ENCODE measurements at regions not wholly inside any gene's neighbourhood (a gene's known extent, or its start where the extent isn't known, plus 50 kb on each side); places are given as distances from the start of the nearest gene placed in this dataset.

DNA sequence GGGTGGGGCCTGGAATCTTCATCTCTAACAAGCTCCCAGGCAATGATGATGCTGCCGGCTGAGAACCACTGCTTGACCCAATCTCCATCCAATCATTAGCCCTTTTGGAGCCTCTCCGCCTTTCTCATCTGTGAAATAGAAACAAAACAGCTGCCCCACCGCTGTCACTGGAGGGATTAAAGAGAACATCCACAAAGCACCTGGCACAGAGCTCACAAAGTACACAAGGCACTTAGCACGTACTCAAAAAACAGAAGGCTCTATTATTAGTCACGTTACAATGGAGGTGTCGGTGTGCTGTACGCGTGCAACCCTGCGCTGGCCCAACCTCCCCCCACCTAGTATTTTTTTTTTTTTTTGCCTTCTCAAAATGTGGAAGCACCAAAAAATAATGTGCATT lies 213.5 kb upstream of the ARID1B start:
- CTCF ChIA-PET (ENCODE audit: unreplicated experiment): no interaction called here
- TF ChIP-seq, protein P1, sequence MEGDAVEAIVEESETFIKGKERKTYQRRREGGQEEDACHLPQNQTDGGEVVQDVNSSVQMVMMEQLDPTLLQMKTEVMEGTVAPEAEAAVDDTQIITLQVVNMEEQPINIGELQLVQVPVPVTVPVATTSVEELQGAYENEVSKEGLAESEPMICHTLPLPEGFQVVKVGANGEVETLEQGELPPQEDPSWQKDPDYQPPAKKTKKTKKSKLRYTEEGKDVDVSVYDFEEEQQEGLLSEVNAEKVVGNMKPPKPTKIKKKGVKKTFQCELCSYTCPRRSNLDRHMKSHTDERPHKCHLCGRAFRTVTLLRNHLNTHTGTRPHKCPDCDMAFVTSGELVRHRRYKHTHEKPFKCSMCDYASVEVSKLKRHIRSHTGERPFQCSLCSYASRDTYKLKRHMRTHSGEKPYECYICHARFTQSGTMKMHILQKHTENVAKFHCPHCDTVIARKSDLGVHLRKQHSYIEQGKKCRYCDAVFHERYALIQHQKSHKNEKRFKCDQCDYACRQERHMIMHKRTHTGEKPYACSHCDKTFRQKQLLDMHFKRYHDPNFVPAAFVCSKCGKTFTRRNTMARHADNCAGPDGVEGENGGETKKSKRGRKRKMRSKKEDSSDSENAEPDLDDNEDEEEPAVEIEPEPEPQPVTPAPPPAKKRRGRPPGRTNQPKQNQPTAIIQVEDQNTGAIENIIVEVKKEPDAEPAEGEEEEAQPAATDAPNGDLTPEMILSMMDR (conservative IDR thresholded peaks at IDR 0.05; ENCODE audit: low read length): no peak
- intact Hi-C loops (cut with micrococcal nuclease; ENCODE audit: unreplicated experiment): loop anchor here (1.0 to 10.0 kb wide), 11 partner anchors 73 to 710 kb away; partner anchors contain the start of gene ARID1B
- DNase-seq (ENCODE audit: low spot score): peak; percentile 88
- Histone ChIP-seq H3K4me1 (ENCODE audit: insufficient read depth, low read length, poor library complexity, severe bottlenecking) (peaks cover 23% of the 10 kb centered on the region), H3K27ac (ENCODE audit: low read depth, low read length, poor library complexity, severe bottlenecking) (peak overlapping the region; percentile 57), H3K4me3 (ENCODE audit: low read depth, low read length, poor library complexity, severe bottlenecking) (peak overlapping the region; percentile 25), H2AFZ (ENCODE audit: low read length) (peak overlapping the region; percentile 62; the same call in 1 of the 2 replicates), H3K36me3 (ENCODE audit: insufficient read depth, low read length) (no peaks in the 10 kb centered on the region; the same call in 1 of the 2 replicates), H3K9me2 (ENCODE audit: insufficient read depth, low read length) (no peaks in the 10 kb centered on the region), H3K9me3 (ENCODE audit: low read length) (peaks cover 16% of the 10 kb centered on the region; the same call in 1 of the 2 replicates), H4K20me1 (ENCODE audit: insufficient read depth, low read length) (no peaks in the 10 kb centered on the region), H3K4me2 (ENCODE audit: low read length) (peak overlapping the region; percentile 57), H3K79me2 (ENCODE audit: insufficient read depth, low read depth, low read length) (no peaks in the 10 kb centered on the region)
- BruUV-seq (replicated peaks): no TSS peak
- POLR2A ChIA-PET: interaction anchor here (0.6 to 1.0 kb wide), 17 partner anchors 14 to 461 kb away, joined by 3 to 8 read pairs (median 3); no protein-coding TSS in a partner anchor

DNA sequence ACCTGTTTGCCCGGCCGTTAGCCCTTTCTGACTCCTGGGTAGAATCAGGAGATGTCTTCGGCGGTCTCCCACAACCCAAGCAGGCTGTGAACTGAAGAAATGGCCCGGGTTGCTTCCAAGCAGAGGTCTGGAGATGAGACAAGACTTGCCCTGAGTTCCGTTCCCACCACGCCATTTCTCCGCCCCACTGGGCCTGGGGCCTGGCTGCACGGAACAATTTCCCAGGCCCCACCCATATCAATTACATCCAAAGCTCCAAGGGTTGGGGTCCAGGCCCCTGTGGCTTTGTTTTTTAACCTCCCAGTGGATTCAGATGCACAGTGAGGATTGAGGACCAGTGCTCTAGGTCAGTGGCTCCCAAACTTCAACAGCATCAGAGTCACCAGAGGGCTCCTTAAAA lies 214.5 kb upstream of the ARID1B start:
- Histone ChIP-seq H3K4me3 (ENCODE audit: low read depth, low read length, poor library complexity, severe bottlenecking) (no peak overlapping the region), H3K36me3 (ENCODE audit: insufficient read depth, low read length) (no peaks in the 10 kb centered on the region; the same call in 1 of the 2 replicates), H3K79me2 (ENCODE audit: insufficient read depth, low read depth, low read length) (no peaks in the 10 kb centered on the region), H2AFZ (ENCODE audit: low read length) (no peak overlapping the region), H3K9me2 (ENCODE audit: insufficient read depth, low read length) (no peaks in the 10 kb centered on the region), H3K9me3 (ENCODE audit: low read length) (peaks cover 16% of the 10 kb centered on the region; the same call in 1 of the 2 replicates), H3K27ac (ENCODE audit: low read depth, low read length, poor library complexity, severe bottlenecking) (no peak overlapping the region), H3K4me2 (ENCODE audit: low read length) (no peak overlapping the region), H3K4me1 (ENCODE audit: insufficient read depth, low read length, poor library complexity, severe bottlenecking) (peaks cover 23% of the 10 kb centered on the region), H4K20me1 (ENCODE audit: insufficient read depth, low read length) (no peaks in the 10 kb centered on the region)
- ChIA-PET CTCF (ENCODE audit: unreplicated experiment) (no interaction called here), POLR2A (interaction anchor here (0.6 to 0.7 kb wide), 5 partner anchors 9 to 621 kb away, joined by 3 to 4 read pairs (median 4); no protein-coding TSS in a partner anchor)
- TF ChIP-seq EZH2phosphoT487 (IDR thresholded peaks at IDR 0.05; ENCODE audit: borderline replicate concordance, low read depth, low read length): no peak
- TF ChIP-seq, protein P1 (conservative IDR thresholded peaks at IDR 0.05; ENCODE audit: low read length): no peak
- DNase-seq (ENCODE audit: low spot score): no peak
- intact Hi-C loops (cut with micrococcal nuclease; ENCODE audit: unreplicated experiment): loop anchor here (5.0 to 10.0 kb wide), 4 partner anchors 280 to 460 kb away; no protein-coding TSS in a partner anchor
- BruUV-seq (replicated peaks): no TSS peak

DNA sequence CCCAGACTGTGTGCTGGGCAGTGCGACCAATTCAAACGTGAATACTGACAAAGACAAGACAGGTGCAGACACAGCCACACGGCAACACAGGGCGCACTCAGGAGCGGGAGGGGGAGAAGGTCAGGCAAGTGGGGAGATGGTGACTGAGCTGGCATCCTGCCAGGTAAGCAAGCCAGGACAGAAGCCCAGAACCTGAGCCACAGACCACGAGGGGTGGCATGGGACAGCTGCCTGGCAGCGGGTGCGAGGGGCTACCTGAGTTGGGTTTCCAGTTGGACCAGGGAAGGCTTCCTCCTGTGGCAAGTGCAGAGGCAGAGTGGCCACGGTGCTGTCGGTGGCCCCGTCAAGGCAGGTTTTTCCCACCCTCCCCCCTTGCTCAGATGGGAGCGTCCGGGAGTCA lies 215.2 kb upstream of the ARID1B start:
- no TSS peak for BruUV-seq (replicated peaks)
- ChIA-PET CTCF (ENCODE audit: unreplicated experiment) (no interaction called here), POLR2A (interaction anchor here (0.6 to 0.7 kb wide), 3 partner anchors 8 to 772 kb away, joined by 3 to 4 read pairs (median 3); no protein-coding TSS in a partner anchor)
- intact Hi-C loops (cut with micrococcal nuclease; ENCODE audit: unreplicated experiment): loop anchor here (5.0 to 10.0 kb wide), 4 partner anchors 280 to 460 kb away; no protein-coding TSS in a partner anchor
- no peak for TF ChIP-seq EZH2phosphoT487 (IDR thresholded peaks at IDR 0.05; ENCODE audit: borderline replicate concordance, low read depth, low read length)
- TF ChIP-seq, protein P1 (conservative IDR thresholded peaks at IDR 0.05; ENCODE audit: low read length): no peak
- Histone ChIP-seq H3K36me3 (ENCODE audit: insufficient read depth, low read length) (no peaks in the 10 kb centered on the region; the same call in 1 of the 2 replicates), H3K27ac (ENCODE audit: low read depth, low read length, poor library complexity, severe bottlenecking) (no peak overlapping the region), H2AFZ (ENCODE audit: low read length) (no peak overlapping the region), H3K4me2 (ENCODE audit: low read length) (no peak overlapping the region), H3K4me1 (ENCODE audit: insufficient read depth, low read length, poor library complexity, severe bottlenecking) (peaks cover 23% of the 10 kb centered on the region), H4K20me1 (ENCODE audit: insufficient read depth, low read length) (no peaks in the 10 kb centered on the region), H3K9me2 (ENCODE audit: insufficient read depth, low read length) (no peaks in the 10 kb centered on the region), H3K9me3 (ENCODE audit: low read length) (peaks cover 16% of the 10 kb centered on the region; the same call in 1 of the 2 replicates), H3K79me2 (ENCODE audit: insufficient read depth, low read depth, low read length) (no peaks in the 10 kb centered on the region), H3K4me3 (ENCODE audit: low read depth, low read length, poor library complexity, severe bottlenecking) (no peak overlapping the region)
- no peak for DNase-seq (ENCODE audit: low spot score)

All from OCI-LY7 (cell line).